HG02798 (cell line): ENCODE measurements at regions not wholly inside any gene's neighbourhood (a gene's known extent, or its start where the extent isn't known, plus 50 kb on each side); places are given as distances from the start of the nearest gene placed in this dataset.

Source experiments
- ATAC-seq: cut with Tn5 transposase; IDR thresholded peaks from one replicate; pipeline ENCODE4 v1.9.1; 2021; ENCODE audit warnings: mild to moderate bottlenecking; ENCODE audit not compliant: unreplicated experiment, poor library complexity

DNA sequence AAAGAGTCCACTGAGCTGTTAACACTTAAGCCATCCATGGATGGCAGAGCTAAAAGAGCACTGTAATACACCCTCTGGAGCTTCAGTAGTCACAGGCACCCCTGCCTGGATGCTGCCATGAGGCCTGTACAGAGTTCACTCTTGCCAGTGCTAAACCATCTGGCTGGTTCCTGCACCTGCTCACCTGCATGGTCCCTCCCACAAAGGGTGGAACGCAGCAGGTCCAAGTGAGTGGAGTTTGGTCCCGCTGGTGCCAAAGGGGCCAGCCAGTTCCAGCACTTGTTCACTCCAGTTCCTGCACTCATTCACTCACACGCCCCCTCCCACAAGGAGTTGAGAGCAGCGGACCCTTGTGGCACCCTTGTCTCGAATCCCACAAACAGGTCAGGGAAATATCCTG lies 503.5 kb downstream of the HACE1 start:
- no peak for ATAC-seq

DNA sequence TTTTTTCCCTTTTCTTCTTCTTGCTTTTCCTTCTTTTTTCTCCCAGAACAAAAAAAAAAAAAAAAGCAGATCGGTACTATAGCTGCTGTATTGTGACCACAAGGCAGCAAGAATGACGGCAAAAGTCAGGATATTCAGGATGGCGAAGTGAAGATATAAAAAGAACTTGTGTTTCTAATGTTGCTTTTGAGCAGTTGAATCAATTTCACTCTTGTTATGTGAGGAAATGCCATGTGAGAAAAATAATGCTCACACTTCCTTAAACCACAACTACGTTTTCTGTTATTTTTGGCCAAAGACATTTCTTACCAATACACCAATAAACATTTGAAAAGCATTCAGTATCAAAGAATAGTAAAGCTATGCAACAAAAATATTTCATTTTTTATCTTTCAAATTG lies 510.5 kb downstream of the HACE1 start:
- ATAC-seq, result no peak

DNA sequence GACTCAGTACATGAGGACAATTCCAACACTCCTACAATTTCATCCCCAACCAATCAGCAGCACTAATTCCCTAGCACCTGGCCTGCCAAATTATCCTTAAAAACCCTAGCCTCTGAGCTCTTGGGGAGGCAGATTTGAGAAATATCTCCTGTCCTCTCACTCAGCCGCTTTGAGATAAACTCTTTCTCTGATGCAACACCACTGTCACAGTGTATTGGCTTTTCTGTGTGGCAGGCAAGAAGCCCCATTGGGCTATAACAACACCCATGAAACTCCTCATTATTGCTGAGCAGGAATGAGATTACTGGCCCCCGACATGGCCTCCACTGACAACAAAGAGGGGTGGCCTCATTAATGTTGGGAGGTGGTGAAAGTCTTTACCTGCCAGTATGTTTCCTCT lies 515.5 kb downstream of the HACE1 start:
- no peak for ATAC-seq

DNA sequence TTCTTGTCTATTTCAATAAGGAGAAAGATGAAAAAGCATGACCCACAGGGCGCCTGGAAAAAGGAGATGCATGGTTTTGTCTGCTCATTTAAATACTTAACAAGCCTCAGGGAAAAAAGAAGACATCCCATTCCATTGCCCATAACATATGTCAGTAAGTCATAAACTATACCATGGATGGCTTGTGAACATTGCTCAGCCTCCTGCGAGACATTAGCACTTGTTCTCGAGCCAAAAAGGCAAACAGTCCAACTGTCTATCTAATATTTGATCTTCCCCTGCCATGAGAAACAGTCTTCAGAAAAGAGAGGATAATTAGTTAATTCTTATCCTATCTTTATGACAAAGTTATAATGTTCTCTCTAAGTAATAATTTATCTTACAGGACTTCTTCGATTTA lies 527.4 kb downstream of the HACE1 start:
- no peak for ATAC-seq

DNA sequence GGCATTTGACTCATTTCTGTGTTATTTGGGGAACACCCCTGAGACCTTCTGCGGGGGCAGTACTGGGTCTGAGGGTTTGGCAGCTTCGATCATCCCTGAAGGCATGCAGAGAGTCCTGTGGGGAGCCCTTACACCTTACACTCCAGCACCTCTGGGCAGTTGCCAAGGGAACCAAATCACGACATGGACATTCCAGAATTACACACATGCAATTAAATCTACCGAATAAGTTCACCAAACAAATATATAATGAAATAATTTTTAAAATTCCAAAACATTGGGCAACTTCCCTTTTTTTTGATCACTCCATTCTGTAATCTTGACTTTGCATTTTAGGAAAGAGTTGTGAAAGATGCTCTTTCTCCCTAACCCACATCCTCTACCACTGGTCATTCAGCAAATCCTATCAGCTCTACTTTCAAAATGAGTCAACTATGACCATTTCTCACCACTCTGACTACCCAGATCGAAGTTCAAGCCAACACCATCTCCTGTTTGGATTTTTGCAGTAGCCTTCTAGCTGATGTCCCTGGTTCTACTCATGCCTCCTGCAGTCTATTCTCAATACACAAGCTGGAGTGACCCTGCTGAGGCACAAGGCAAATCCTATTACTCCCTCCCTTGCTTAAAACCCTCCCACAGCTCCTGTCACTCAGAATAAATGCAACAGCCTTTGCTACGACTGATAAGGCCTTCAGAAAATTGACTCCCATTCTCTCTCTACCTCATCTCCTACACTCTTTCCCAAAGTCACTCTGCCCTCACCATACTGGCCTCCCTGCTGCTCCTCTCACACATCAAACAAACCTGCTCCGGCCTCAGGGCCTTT lies 533.3 kb downstream of the HACE1 start:
- ATAC-seq, result peak; percentile 58

DNA sequence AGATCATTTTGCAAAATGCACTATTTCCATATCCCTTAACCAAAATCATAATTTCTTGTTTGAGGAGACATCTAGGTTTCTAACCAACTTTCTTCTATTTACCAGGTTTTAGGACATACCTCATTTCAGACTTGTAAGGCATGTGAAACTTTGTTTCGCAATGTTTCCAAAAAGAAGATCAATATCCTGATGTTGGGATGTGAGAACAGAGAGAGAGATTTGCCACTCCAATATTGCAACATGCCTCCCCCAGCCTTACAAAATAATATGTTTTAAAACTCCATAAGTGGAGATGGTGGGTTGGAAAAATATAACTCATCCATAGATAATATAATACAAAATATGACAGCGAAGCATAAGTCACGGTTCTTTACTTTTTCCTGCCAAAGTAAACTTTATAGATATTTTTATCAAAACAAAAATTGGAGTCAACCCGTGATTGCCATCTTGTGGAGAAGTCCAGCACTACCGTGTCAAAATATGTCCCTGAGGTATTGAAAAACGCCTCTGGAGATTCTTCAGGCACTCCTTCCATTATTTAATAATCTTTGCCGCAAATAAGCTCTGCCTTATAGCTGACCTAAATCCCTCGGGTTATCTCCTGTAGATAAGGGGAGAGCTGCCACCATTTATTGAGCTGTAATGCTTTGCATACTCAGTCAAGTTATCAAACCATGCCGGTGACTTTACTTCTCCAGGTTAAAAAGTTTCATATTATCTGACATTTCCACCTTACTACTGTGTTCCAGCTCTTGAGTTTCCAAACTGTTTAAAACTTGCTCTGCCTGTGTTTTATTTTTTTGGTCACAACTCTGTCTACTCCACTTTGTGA lies 534.2 kb downstream of the HACE1 start:
- ATAC-seq, result peak; percentile 27

DNA sequence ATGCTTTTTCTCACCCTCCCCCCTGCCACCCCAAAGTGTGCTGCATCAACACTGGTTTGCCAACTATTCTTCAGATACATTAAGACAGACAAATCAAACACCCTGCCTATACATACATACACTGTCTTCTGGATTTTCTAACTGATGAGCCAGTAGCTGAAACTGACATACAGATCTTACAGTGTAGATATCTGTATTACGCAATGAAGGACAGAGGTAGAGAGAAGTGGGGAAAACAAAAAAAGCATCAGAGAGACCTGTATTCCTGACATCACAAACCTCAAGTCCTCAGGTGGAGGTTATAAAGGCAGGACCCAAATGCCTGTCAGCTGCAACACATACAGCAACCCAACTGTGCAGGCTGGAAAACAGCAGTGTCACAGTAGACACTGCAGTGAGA lies 535.4 kb downstream of the HACE1 start:
- ATAC-seq, result no peak

DNA sequence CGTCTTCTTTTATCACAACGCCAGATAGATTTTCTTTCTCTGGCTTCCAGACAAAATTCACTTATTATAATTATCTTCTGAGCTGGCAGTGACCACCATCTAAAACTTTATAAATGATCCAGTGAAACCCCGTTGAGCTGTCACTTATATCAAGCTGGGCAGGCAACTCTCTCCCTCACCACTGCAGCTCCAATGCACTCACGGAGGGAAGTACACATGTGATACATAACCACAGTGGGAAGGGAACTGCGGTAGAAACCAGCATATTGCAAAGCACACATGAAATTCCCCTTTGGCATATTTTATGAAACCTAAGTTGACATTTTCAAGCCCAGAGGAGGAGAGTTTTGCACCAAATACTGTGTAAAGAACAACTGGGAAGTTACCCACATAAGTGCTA lies 536.9 kb downstream of the HACE1 start:
- ATAC-seq, result no peak

DNA sequence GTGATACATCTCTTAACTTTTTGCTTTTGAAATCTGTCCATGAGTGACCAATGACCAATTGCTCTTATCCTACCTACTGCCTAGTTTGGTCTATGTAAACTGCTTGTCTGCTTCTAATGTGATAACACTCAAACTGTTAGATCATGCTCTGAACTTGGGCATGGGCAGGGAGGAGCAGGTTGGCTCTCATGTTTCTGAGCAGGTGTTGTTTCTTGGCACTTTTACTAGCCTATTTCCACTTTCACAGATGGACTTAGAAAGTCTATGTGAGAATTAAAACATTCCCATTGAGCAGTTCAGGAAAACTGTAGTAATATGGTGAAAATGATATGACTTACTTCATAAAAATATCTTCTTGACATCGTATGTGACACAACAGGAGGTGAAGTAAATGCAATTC lies 538.4 kb downstream of the HACE1 start:
- ATAC-seq, result no peak

DNA sequence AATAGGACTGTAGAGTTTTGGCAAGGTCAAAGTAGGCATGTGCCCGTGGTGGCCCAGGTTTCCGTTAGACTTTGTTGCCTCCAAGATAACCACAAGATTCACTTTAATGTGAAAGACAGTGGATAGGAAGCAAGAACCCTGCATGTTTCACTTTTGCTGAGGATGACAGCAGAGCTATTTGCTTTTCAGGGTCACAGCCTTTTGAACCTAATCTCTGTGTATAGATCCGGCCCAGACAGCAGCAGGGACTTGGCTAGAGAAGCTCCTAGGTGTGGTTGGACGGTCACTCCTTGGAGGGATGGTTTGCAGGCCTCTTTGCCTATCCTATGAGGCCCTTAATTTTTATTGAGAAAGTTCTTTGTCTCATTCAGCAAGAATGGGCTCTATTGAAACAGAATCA lies 538.8 kb downstream of the HACE1 start:
- ATAC-seq, result no peak

DNA sequence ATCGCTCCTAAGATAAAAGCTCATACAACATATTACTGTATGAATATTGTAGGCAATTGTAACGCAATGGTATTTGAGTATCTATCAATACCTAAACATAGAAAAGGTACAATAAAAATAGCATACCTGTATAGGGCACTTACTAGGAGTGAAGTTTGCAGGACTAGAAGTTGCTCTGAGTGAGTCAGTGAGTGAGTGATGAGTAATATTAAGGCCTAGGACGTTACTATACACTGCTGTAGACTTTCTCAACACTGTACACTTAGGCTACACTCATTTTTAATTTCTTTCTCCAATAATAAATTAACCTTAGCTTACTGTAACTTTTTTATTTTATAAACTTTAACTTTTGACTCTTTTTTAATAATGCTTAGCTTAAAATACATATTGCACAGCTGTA lies 546.9 kb downstream of the HACE1 start:
- no peak for ATAC-seq

DNA sequence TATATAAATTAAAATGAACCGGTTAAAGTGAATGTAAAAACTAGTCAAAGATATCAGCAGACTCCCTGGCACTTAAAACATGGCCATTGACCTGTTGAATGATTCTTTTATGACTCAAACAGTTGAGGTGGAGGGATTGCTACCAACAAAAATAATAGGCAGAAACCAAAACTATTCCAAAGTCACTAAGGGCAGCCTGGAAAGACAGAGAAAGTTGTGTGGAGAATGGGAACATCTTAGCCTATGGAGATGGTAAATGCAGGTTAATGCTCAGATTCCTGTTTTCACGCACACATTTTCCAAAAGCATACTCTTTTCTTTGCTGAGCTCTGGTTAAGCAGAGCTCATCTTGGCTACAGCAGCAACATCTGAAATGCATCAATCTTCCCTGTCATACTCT lies 553.5 kb downstream of the HACE1 start:
- ATAC-seq, result no peak

DNA sequence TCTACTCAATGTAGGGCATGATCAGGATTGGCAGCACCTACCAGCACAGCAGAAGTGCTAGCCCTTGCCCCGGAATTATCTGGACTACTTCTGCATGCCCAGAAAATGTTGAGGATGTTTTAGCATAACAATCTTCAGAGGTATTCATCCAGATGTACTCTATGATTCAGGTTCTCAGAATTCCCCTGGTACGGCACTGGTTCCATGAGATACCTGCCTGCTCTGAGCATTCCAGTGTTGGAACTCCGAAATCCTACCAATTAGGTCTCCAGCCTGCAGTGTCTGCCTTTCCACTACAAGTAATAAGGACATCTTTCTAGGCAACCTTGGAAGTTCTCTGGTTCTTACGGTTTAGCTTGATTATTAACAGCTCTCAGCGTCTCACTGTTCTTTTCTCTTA lies 554.5 kb downstream of the HACE1 start:
- no peak for ATAC-seq

DNA sequence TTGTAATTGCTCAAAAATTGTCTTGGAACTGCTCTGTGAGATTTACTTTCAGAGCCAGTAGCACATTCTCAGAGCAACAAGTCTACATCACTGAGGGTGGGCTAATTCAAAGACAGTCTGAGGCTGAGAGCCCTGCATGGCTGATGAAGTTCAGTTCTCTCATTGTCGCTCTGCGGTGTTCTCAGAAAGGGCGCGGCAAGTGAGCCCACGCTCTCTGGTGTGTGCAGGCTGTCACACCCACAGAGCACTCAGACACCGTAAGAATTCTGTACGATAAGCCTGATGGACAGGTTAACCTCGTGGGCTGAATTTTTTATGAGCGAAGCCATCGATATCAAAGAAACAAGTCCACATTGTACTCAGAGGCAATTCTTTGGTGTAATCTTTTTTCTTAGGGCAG lies 557.8 kb downstream of the HACE1 start:
- ATAC-seq, result no peak

DNA sequence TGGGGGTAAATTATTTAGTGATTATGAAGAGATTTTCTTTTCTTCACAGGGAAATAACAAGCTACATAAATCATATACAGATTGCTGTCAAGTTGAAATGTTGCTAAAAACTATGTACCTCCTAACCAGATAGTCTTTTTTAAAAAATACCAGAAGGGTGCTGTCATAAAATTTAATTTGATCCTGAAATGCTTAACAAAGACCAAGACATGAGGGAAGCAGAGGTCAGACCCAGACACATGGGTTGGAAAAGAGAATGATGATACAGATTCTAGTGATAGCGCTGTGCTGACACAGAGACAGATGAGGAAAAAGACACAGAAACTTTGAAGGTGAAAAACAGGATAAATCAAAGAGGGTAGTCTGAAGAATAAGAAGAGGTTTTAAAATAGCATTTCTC lies 573.1 kb downstream of the HACE1 start:
- no peak for ATAC-seq

DNA sequence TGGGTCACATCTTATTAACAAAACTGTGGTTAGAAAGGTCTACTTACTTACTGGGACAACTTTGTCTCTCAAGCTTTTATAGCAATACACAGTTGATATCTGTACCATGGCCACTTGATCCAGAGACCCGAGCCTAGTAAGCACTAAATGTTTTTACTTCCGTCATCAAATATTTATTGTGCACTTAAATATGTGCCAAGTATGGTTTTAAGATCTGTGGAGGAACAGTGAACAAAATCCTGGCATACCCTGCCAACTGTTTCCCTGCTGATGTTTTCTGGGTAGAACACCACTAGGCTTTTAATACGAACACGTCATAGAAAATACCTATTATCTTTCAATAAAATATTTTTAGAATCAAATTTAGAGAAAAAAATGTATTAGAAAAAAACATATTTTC lies 574.8 kb downstream of the HACE1 start:
- no peak for ATAC-seq

DNA sequence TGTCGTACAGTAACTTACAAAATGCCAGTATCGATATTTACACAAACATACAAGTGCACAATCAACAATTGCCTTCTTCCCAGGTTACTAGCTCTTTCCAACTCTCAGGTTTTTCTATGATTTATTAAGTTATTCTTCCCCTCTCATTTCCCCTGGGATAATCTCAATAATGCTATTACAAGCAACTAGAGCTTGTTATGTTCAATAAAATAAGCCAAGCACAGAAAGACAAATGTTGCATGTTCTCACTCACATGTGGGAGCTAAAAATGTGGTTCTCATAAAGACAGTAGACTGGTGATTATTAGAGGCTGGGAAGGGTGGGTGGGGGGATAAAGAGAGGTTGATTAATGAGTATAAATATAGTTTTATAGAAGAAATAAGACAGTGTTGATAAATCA lies 577.1 kb downstream of the HACE1 start:
- ATAC-seq, result no peak

DNA sequence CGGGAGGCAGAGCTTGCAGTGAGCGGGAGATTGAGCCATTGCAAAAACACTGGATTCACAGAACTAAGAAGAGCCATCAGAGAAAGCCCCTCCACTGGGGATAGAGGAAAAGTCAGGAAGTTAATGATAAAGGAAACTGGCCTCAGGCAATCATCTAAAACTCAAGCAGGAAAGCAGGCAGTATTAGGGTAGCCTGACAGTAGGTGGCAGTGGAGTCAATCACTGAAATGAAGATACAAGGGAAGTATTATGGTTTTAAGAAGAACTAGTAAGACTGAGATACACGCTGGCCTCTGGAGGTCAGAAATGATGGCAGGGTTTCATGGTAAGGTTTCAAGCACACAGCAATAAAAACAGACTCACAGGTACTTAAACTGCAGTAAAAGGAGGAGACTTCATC lies 578.3 kb downstream of the HACE1 start:
- no peak for ATAC-seq

DNA sequence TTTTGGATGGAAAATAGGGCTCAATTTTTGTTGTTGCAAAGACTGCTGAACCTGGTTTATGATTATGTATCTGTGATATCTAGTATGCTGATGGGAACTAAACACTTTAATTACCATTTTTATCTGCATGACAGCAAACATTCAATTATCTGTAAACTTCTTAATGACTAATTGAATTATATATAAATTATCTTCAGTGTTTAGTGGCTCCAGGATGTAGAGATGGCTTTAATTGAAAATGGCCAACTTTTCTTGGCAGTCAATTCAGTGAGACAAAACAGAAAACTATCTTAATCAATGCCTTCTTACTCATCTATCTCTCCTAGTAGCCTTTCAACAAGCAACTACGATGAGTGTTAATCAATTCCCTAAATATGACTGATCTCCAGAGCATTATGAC lies 591.3 kb downstream of the HACE1 start:
- ATAC-seq, result no peak

DNA sequence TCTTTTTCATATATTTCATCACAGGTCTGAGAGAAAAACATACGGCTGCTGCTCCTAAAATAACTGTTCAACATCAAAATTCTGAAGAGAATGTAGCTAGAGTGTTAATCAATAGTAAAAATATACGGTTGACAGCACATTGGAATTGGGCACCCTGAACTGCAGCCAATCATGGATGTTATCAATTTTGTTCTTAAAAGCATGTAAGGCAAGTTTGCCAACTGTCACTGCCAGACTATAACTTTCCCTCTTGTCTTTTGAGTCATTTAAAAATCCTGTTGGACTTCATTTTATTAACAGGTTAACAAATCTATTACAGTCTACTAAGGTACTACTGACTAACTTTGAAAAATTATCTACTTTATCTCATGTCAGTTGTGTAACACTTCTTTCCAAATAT lies 592.8 kb downstream of the HACE1 start:
- ATAC-seq, result no peak

DNA sequence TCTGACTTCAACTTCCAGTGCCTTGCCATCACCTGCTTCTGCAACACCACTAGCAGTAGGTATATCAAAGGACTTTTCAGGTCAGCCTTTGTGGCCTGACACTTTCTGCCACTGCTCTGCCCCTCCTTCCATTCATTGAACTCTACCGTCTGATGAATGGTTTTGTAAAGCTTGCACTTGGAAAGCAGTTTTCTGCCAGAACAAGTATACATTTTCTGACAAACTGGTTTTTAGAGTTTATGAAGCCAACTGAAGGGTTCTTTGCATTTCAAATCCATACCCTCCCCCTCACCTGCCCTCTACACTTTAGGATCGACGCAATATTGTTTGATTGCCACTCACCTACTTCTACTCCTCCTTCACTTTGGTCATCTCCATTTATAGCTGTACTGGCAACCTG lies 603.1 kb downstream of the HACE1 start:
- no peak for ATAC-seq

DNA sequence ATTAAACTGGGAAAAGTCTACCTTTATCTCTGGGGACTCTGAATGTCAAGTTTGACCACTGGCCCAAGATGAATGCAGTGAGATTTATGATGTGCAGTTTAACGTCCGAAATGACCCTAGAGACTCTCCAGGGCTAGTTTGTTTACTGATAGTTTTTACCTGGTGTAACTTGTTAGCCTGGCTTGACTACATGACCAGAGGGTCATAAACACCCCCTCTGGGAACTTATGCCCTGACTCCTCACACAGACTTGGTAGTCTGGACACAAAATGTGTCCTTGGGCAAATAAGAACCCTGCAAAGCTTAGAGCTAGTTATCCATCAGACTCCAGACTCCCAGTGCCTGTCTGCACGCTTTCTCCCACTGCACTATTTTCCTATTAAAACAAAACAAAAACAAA lies 606.5 kb downstream of the HACE1 start:
- no peak for ATAC-seq
